K562 (cell line): ENCODE measurements at regions not wholly inside any gene's neighbourhood (a gene's known extent, or its start where the extent isn't known, plus 50 kb on each side); places are given as distances from the start of the nearest gene placed in this dataset.

ENCODE experiments used
- ARID3A ChIP-seq: IDR thresholded peaks from 2 replicates; pipeline ENCODE4 v1.6.1; 2012; ENCODE audit warnings: low read depth, low read length, improper control_type of control experiment, borderline replicate concordance
- BRD4 ChIP-seq: fragments of 200-600 bp; sonication (generic); IDR thresholded peaks from 2 replicates; pipeline ENCODE4 v1.6.1; 2017; ENCODE audit warnings: inconsistent platforms
- CEBPB ChIP-seq: fragments of 450-650 bp; IDR thresholded peaks from 2 replicates; pipeline ENCODE4 v1.6.1; 2016; ENCODE audit warnings: missing genetic modification characterization, missing compliant biosample characterization
- CHD2 ChIP-seq: IDR thresholded peaks from 2 replicates; pipeline ENCODE4 v1.6.1; 2011; ENCODE audit warnings: low read depth, low read length
- GATA2 ChIP-seq: sonication (generic); formaldehyde crosslinking; IDR thresholded peaks from 2 replicates; pipeline ENCODE4 v1.4.0; 2020; ENCODE audit warnings: mild to moderate bottlenecking, missing genetic modification reagents
- HES1 ChIP-seq: fragments of 450-650 bp; IDR thresholded peaks from 2 replicates; pipeline ENCODE4 v1.6.1; 2016; ENCODE audit warnings: low read depth, mild to moderate bottlenecking, moderate library complexity
- KLF10 ChIP-seq: fragments of 250-450 bp; sonication (Bioruptor Pico); IDR thresholded peaks from 2 replicates; pipeline ENCODE4 v1.6.1; 2021; ENCODE audit warnings: matching md5 sums
- MITF ChIP-seq: IDR thresholded peaks from 2 replicates; pipeline ENCODE4 v1.6.1; 2014; ENCODE audit warnings: antibody characterized with exemption
- MYBL2 ChIP-seq, 2 experiments: fragments of 450-650 bp in 1 of 2; sonication (generic) in 1 of 2; formaldehyde crosslinking in 1 of 2; IDR thresholded peaks; 2 replicates each; pipeline versions ENCODE4 v1.6.1 to v1.8.1; 2017 to 2022; ENCODE audit warnings: borderline replicate concordance in 1 of 2, inconsistent platforms in 1 of 2, low read depth in 1 of 2, mild to moderate bottlenecking in 1 of 2, missing genetic modification reagents in 1 of 2, moderate library complexity in 1 of 2
- NRF1 ChIP-seq, 2 experiments: fragments of 450-650 bp; IDR thresholded peaks in 1 of 2; conservative IDR thresholded peaks in 1 of 2; 2 replicates each; pipeline ENCODE4 v1.6.1; 2014; ENCODE audit warnings: mild to moderate bottlenecking in 2 of 2
- PHF8 ChIP-seq: fragments of 200-600 bp; sonication (generic); IDR thresholded peaks from 2 replicates; pipeline ENCODE4 v1.6.1; 2012; ENCODE audit warnings: mixed run types, mild to moderate bottlenecking, inconsistent platforms, low read length, moderate library complexity, borderline replicate concordance
- PYGO2 ChIP-seq: fragments of 450-650 bp; IDR thresholded peaks from 2 replicates; pipeline ENCODE4 v1.6.1; 2016; ENCODE audit warnings: mild to moderate bottlenecking, missing genetic modification characterization, moderate library complexity, missing compliant biosample characterization
- RFX5 ChIP-seq: IDR thresholded peaks from 2 replicates; pipeline ENCODE4 v1.6.1; 2011; ENCODE audit warnings: low read depth, mild to moderate bottlenecking, improper control_type of control experiment, low read length
- SMC3 ChIP-seq: conservative IDR thresholded peaks from 2 replicates; pipeline ENCODE4 v1.6.1; 2011; ENCODE audit warnings: low read depth, low read length, improper control_type of control experiment; ENCODE audit not compliant: insufficient read depth
- STAT5B ChIP-seq: fragments of 250-450 bp; sonication (Bioruptor Pico); IDR thresholded peaks from 2 replicates; pipeline ENCODE4 v1.8.0; 2021; ENCODE audit warnings: mild to moderate bottlenecking, inconsistent platforms
- TRIM24 ChIP-seq, 2 experiments: fragments of 450-650 bp; IDR thresholded peaks; 2 replicates each; pipeline ENCODE4 v1.6.1; 2016
- U2AF1 ChIP-seq: fragments of 200-400 bp; formaldehyde crosslinking; optimal IDR thresholded peaks from 2 replicates; pipeline ENCODE3; 2017; ENCODE audit warnings: mild to moderate bottlenecking, low read depth, low read length, moderate library complexity
- ZC3H8 ChIP-seq: fragments of 450-650 bp; IDR thresholded peaks from 2 replicates; pipeline ENCODE4 v1.6.1; 2017
- ZNF143 ChIP-seq: sonication (generic); formaldehyde crosslinking; IDR thresholded peaks from 2 replicates; pipeline ENCODE4 v1.9.0; 2022; ENCODE audit warnings: mild to moderate bottlenecking, missing genetic modification reagents
- ZNF239 ChIP-seq: fragments of 250-450 bp; sonication (Bioruptor Pico); IDR thresholded peaks from 2 replicates; pipeline ENCODE4 v1.4.0; 2020; ENCODE audit warnings: mild to moderate bottlenecking
- ZNF277 ChIP-seq: fragments of 250-450 bp; sonication (Bioruptor Pico); IDR thresholded peaks from 2 replicates; pipeline ENCODE4 v1.8.0; 2022; ENCODE audit warnings: inconsistent platforms, mild to moderate bottlenecking, moderate library complexity, borderline replicate concordance
- ZNF311 ChIP-seq: fragments of 250-450 bp; sonication (Bioruptor Pico); IDR thresholded peaks from 2 replicates; pipeline ENCODE4 v1.4.0; 2020; ENCODE audit warnings: mild to moderate bottlenecking, moderate library complexity
- ZNF717 ChIP-seq: fragments of 250-450 bp; sonication (Bioruptor Pico); IDR thresholded peaks from 2 replicates; pipeline ENCODE4 v1.5.0; 2021
- ZNF75A ChIP-seq: fragments of 450-650 bp; formaldehyde crosslinking; IDR thresholded peaks from 2 replicates; pipeline ENCODE4 v1.4.0; 2020; ENCODE audit warnings: mild to moderate bottlenecking
- ZNF780A ChIP-seq: fragments of 250-450 bp; sonication (Bioruptor Pico); IDR thresholded peaks from 2 replicates; pipeline ENCODE4 v1.5.0; 2021; ENCODE audit warnings: mild to moderate bottlenecking

GRCh38 chr5:89418407-89419085, 535.6 kb upstream of the MEF2C start (continued):
- TF ChIP-seq MYBL2 (IDR thresholded peaks at IDR 0.05; ENCODE audit: low read depth) (peak; percentile 46; the same call in 1 of the 2 replicates), MYBL2 (CRISPR knock-in tag; IDR thresholded peaks at IDR 0.05; ENCODE audit: borderline replicate concordance) (no peak), ZNF717 (CRISPR knock-in tag) (no peak), BRD4 (no peak), STAT5B (CRISPR knock-in tag) (no peak), KLF10 (CRISPR knock-in tag) (no peak), PHF8 (no peak), CHD2 (no peak), ZNF239 (CRISPR knock-in tag) (no peak), ARID3A (0 out of 2 replicates have a peak, but pooled peaks have one; percentile 48), GATA2 (CRISPR knock-in tag) (peak; percentile 62), SMC3 (no peak), PYGO2 (tag) (no peak), RFX5 (no peak), ZNF780A (CRISPR knock-in tag) (no peak), ZNF277 (CRISPR knock-in tag) (no peak), U2AF1 (no peak), MITF (no peak), ZC3H8 (no peak), TRIM24 (IDR thresholded peaks at IDR 0.05) (peak; percentile 79 to 86; a peak in 3 of 4 replicates), NRF1 (conservative IDR thresholded peaks at IDR 0.05 in 1 of 2, IDR thresholded peaks at IDR 0.05 in 1 of 2) (no peak), CEBPB (tag) (peak; percentile 37; the same call in 1 of the 2 replicates), ZNF75A (CRISPR knock-in tag) (no peak), HES1 (no peak), ZNF311 (CRISPR knock-in tag) (no peak), ZNF143 (no peak)
